LoVo (cell line): ENCODE measurements at regions not wholly inside any gene's neighbourhood (a gene's known extent, or its start where the extent isn't known, plus 50 kb on each side); places are given as distances from the start of the nearest gene placed in this dataset.

Source experiments
- DNase-seq: peaks from one replicate; pipeline ENCODE4 v3.0.0-alpha.2; 2016; ENCODE audit warnings: low spot score

DNA sequence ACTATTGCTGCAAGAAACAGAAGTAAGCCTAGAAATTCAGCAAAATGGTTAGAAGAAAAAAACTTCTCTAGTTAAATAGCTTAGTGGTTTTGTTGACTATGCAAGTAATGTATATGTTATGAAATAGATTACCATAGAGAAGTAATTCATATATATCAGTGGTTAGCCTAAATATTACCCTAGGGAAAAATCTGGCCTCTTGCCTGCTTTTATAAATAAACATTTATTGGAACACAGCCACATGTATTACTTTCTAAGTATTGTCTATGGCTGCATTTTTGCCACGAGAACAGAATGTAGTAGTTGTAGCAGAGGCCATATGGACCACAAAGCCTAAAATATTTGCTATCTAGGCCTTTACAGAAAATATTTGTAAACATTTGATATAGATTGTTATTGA is 1471.7 kb upstream of the PRR20A start:
- DNase-seq, result no peak

DNA sequence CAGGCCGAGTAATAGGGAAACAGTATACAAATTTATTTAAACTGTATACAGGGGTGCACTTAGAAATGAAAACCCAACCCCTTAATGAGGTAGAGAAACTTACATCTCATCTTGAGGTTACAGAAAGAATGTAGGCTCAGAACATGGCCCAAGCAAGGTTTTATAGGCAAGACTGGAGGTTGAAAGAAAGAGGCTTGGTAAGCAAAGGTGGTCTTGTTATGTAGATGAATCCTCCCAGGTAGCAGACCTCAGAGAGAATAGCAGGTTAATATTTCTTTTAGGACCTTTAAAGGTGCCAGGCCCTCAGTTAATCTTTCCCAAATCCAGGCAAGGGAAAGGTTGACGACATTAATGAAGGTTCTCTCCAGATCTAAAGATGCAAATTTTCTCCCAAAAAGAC is 1466.8 kb upstream of the PRR20A start:
- DNase-seq, result no peak

DNA sequence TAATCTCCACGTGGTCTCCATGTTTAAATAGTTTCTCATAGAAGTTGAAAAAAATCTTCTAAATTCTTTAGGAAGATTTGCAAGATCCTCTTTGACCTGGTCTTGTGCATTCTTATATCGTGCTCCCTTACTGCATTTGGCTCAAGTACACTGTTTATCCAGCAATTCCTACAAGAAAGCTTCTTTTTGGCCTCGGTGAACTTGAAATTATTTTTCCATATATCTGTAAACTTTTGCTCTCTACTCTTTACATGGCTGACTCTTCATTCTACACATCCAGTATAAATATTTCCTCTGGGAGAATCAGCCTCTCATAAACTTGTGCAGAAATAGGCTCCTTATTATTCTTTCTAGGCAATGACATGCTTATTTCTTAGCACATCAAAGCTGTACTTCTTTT is 1457.9 kb upstream of the PRR20A start:
- no peak for DNase-seq

DNA sequence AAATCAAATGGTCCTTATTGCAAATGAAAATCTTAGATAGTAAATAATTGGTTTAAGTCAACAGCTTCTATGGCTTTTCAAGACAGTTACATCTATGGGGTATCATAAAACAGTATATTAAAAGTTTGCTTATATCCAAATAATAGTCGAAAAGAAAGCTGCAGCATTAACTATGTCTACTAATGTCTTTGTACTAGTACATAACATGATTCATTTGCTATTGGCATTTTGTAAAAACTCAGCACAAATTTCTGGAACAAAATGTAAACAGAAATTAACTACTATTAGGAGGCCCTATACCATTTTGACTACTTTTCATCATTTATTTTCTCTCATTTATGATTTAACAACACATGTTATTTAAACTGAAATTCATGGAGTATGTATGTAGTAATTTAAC is 1435.2 kb upstream of the PRR20A start:
- DNase-seq, result no peak

DNA sequence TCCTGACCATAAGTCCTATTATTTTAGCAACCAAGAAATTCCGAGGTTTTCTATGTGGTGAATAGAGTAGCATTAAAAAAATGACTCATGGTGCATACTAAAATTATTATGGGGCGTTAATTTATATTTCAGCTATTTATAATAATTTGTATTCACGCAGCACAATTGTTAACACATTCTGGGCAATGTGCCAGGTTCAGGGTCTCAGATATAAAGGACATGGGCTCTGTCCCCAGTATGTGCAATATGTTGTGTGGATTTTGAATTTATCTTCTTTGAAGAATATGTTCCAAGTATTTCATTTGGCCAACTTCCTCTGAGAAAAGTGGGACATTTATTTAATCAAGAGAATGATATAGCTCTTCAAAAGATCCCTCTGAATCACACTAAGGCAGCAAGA is 1434.7 kb upstream of the PRR20A start:
- DNase-seq, result no peak

DNA sequence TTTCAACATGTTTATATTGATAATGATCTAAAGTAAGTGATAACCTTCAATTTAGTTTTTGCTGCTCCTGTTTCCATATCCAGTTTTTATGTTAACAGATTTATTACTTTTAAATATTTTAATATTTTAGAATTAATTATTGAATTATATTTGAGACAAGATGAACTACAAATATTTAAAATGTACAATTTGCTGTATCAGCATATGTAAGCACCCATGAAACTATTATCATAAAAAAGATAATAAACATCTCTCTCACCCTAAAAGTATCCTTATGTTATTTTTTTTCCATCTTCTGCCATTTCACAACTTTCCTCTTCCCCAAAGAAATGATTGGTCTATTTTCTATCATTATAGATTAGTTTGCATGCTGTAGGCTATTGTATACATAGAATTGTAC is 1426.6 kb upstream of the PRR20A start:
- DNase-seq, result no peak

DNA sequence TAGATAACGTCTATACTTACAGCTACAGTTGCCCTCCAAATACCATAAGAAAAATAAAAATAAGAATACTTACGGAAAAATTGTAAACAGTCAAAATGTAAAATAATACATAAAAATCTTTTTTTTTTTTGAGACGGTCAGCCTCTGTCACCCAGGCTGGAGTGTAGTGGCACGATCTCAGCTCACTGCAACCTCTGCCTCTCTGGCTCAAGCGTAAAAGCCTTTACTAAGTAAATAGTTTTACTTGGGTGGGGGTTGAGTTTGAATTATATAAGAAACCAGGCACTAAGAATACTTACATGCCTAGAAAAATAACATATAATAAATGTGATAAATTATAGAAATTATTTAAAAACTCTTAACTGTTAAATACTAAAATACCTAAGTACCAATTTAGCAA is 1413.0 kb upstream of the PRR20A start:
- no peak for DNase-seq

DNA sequence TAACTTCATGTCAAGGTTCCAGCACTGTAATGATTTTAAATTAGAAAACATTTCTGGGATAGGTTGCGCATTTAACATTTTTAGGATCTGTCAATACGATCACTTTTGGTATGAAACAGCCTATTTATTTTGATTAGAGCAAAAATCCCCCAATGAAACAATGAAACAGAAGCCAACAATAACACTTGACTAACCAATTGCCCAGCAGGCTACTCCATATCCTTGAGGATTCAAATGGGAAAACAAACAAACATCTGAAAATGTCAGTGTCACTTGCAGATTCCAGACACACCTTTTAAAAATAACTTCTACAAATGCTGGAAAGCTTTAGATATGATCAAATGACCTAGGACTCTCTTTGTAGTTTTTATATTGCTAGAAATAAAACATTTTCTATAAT is 1412.5 kb upstream of the PRR20A start:
- DNase-seq, result no peak

DNA sequence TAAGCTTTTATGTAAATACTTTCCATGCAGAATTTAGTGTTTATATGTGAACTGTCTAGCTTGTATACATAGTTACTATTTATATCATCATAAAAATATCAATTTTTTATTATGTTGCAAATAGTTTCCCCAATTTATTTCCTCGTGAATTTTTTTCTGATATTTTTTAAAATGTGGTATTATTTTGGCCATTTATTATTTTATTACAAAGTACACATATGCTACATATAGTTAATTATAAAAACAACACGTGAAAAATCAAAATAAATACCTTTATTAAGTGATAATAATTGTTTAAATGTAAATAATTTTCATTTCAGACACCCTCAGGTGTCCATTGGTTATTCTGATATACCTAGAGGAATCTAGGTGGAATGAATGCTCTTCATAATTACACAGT is 1394.9 kb upstream of the PRR20A start:
- no peak for DNase-seq

DNA sequence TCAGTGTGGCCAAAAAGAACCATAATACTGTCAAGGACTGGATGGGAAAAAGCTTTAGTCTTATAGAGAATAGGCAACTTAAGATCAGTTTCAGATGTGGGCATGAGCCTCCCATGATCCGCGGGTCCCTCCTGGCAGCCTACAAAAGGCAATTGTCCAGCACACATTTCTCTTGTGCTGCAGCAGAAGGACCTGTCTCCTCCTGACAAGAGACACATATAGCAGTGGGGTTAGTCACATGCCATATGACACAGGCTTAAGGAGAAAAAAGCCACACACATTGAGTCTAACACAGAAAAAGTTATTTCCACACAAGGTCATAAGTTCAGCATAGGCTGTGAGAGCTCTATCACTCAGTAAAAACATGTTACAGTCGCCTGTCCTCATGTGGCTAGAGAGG is 1378.7 kb upstream of the PRR20A start:
- DNase-seq, result no peak

DNA sequence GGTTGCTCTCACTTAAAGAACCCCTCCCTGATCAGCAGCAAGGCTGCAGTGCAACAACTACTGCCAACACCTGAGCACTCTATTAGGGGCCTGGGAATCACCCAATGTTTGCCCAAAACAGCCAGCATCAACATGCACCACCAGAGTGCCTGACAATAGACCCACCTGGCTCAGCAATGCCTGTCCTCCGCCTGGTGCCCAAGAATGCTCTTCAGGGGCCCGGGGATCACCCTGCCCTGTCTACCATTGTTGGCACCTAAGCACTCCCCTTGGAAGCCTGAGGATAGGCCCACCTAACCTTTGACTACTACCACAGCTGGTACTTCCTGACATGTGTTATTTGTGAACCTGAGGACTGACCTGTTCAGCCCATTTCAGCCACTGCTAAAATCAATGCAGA is 1363.1 kb upstream of the PRR20A start:
- DNase-seq, result no peak

DNA sequence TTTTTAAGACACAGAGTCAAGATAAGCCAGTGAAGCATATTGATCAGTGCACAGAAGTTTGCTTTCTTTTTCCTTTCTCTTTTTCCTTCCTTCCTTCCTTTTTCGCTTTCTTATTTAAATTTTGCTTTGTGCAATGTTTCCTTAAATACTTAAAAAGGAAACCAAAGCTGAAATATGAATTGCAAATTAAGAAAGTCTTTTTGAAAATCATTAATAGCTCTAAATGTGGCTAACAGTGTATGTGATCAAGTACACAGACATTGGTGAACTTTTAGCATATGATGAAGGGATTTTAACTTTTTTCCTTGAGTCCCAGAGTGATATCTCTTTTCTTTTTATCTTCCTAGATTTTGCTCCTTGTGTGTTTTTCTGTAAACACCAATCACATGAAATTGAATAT is 1356.9 kb upstream of the PRR20A start:
- no peak for DNase-seq

DNA sequence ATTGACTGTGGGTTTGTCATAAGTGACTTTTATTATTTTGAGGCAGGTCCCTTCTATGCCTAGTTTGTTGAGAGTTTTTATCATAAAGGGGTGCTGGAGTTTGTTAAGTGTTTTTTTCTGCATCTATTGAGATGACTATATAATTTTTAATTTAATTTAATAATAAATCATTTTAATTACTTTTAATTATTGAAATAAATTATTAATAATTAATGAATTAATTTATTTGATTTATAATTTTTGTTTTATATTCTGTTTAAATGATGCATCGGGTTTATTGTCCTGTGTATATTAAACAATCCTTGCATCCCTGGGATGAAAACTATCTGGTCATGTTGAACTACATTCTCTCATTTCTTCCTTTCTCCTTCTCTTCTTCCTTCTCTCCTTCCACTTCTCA is 1352.2 kb upstream of the PRR20A start:
- no peak for DNase-seq

DNA sequence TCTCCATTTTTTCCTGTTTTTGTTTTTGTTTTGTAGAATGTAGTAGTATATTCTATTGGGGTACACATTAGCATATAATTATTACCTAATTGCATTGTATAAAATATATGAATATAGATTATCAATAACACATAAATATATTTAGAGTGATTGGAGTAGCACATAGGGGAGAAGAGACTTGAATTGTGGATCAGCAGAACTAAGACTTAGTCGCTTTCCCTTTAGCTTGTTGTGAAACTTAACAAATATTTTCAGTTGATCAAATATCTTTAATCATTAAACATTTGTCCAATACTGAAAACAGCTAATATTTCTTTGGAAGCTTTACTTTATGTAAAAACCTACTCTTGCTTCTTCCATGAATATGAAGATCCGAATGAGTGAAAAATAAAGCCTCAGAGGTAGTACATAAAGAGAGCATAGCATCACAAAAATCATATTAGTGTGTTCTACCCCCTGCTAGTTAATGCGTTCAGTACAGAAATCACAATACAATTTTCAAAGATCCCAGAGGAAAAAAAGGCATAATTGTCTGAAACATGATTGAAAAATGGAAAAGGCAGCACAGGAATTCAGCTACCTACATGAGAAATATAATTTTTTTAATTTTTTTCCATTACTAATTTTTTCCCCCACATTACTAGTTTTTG is 1348.0 kb upstream of the PRR20A start:
- DNase-seq, result no peak

DNA sequence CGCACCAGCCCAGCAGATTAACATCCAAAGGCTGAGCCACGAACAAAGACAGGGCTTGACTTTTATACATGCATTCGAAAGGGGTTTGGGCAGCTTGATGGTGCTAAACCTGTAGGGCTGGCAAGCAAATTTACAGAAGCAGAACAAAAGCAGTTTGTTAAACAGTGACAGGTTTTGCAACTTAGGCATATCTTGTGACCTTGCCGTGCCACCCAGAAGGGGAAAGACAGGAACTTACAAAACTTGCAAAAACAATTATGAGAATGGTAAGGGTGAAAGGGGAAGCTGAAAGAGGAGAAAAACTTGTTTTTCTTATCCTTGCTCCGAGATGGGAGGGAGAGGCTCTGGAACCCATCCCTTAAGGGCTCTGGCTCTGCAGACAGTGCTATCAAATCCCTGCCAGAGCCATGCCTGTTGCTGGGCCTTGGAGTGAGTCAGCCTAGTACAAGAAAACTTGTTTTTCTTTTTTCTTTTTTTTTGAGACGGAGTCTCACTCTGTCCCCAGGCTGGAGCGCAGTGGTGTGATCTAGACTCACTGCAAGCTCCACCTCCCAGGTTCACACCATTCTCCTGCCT is 1325.2 kb upstream of the PRR20A start:
- no peak for DNase-seq

DNA sequence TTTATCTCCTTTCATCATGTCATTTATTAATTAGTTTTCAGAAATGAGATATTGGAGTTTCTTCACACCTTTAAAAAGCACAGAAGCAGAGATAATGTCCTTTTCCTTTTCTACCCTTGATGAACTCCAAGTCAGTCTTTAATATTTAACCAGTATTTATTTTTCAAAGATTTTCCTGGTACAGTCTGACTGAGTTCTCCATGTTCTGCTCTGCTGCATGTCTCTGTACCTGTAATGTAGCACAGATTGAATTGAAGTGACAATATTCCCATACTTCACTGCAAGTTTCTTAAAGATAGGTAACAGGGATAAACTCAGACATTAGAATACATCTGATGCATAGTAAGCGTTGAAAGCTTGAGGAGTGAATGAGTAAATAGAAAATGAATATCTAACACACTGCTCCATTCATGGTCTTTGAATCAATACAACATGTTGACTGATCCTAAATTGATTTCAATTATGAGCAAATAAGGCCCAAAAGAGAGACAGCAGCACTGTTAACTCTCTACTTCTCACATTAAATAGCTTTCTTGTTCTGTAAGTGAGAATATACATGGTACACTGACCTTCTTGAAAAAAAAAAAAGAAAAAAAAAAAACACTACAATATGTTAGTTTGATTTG is 1323.6 kb upstream of the PRR20A start:
- DNase-seq, result no peak

DNA sequence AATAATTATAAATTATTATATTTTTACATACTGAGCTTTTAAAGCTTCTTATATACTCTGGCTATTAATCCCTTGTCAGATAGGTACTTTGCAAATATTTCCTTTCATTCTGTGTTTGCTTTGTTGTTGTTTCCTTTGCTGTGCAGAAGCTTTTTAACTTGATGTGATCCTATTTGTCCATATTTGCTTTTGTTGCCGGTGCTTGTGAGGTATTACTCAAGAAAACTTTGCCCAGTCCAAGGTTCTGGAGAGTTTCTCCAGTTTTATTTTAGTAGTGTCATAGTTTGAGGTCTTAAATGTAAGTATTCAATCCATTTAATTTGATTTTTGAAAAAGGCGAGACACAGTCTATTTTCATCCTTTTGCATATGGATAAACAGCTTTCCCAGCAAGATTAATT is 1319.9 kb upstream of the PRR20A start:
- no peak for DNase-seq

DNA sequence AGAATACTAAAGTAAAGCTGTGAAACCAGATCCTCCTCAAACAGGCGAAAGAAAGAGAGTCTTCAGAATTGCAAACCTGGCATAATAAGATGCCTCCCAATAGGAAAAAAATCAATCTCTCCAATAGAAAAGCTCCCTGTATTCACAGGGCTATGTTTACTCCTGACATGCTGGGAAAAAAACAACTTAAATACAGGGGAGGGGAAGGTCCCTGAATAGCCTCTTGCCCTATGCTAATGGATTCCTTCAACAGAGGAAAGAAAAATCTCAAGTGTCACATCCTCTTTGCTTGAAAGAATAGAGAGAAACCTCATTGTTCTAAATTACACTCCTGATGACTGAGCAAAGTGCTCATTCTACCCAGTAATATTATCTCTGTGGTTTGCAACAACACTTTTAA is 1271.1 kb upstream of the PRR20A start:
- no peak for DNase-seq

DNA sequence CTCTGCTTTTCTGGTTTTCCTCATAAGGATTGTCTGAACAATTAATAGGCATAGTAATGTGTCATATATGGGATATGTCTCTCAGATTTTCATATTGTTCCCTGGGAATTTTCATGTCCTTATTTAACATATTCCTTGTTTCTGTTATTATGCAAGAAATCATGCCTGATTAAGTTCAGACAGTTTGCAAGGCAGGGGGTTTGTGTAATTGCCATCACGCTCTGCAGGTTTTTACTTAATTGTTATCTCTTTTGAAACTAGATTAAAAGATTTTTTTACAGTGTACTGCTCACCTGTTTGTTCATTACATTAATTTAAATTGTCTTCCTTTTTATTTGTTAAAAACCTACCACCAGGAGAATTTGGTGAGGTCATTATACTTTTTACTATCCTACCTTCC is 1253.2 kb upstream of the PRR20A start:
- no peak for DNase-seq

DNA sequence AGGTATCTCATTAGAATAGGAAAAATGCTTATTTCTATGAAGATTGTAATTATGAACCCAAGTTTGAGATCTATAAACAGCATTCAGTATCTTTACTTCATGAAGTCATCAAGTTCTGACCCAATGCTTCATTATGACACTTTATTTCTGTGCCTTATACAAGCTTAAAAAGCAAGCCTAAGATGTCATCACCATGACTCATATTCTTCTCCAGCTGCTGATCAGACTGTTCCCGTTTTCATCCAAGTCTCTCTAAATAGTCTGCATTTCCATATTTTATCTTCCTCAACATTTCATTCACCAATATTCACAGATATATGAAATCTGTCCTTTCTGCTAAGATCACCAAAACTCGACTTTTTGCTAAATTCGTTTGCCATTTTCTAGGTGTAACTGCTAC is 1247.2 kb upstream of the PRR20A start:
- DNase-seq, result no peak

DNA sequence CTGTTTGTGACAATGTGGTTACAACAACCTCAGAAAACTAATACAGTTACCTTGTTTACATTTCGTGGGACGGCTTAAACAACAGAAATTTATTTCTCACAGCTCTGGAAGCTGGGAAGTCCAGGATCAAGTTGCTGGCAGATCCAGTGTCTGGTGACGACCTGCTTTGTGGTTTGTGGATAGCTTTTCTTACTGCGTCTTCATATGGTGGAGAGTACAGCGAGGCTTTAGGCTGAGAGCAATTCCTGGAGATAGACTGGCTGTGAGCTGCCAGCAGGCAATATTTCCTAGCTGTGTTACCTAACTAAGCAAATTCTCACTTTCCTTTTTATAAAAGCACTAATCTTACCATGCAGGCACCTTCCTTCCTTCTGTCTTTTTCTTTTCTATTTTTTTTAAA is 1203.5 kb upstream of the PRR20A start:
- DNase-seq, result no peak

DNA sequence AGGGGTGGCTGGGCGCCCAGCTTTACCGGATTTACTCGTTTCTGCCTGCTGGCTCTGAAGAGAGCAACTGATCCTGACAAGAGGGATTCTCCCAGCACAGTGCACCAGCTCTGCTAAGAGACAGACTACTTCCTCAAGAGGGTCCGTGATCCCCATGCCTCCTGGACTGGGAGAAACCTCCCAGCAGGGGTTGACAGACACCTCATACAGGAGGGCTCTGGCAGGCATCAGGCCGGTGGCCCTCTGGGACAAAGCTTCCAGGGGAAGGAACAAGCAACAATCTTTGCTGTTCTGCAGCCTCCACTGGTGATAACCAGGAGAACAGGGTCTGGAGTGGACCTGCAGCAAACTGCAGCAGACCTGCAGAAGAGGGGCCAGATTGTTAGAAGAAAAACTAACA is 1192.5 kb upstream of the PRR20A start:
- DNase-seq, result no peak

DNA sequence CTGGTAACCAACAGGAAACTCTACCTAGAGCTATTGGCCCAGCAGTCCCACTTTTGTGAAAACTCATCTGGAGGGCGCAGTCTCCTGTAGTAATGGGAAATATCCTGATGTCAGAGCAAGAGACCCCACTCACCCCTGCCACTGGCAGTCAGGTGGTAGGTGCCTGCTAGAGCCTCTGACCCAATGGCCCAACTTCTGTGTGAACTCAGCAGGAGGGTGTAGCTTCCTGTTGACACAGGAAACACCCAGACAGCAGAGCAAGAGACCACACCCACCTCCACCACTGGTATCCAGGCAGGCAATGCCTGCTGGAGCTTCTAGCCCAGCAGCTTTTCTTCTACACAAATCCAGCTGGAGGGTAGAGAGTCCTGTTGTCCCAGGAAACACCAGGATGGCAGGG is 1176.8 kb upstream of the PRR20A start:
- DNase-seq, result no peak

DNA sequence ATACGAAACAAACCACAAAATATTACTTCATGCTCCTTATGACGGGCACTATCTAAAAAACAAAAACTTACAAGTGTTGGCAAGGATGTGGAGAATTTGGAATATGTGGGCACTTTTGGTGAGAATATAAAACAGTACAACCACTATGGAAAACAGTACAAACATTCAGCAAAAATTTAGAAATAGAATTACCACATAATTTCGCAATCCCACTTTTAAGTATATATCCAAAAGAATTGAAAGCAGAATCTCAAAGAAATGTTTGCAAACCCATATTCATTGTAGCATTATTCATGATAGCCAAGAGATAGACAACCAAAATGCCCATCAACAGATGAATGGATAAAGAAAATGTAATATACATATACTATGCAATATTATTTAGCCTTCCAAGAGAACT is 1173.7 kb upstream of the PRR20A start:
- DNase-seq, result no peak
